Stimulated activated CD4-positive, alpha-beta T cell treated with anti-CD3 and anti-CD28 coated beads, Interleukin-2, amount 100 ng/mL, for 48 hours (primary cell): ENCODE measurements at regions not wholly inside any gene's neighbourhood (a gene's known extent, or its start where the extent isn't known, plus 50 kb on each side); places are given as distances from the start of the nearest gene placed in this dataset.
"Not testable (repeated sequence)": the region's sequence is repeated elsewhere in the genome, so short reads cannot be mapped to it uniquely, and the experiment has no call there.

Source experiments
- DNase-seq, 2 donors: peaks; one replicate each; pipeline ENCODE4 v3.0.0-alpha.2; 2020

GRCh38 chr4:132557660-132558059 is 591.4 kb upstream of the PCDH10 start:
- no peak for DNase-seq

- no peak for DNase-seq
These were observed 584.2 kb upstream of the PCDH10 start for GRCh38 chr4:132564920-132565319.

GRCh38 chr4:132565542-132565941 is 583.6 kb upstream of the PCDH10 start:
- DNase-seq: no peak

GRCh38 chr4:132572210-132572609 is 576.9 kb upstream of the PCDH10 start:
- no peak for DNase-seq

- DNase-seq: no peak
These were observed 561.5 kb upstream of the PCDH10 start for GRCh38 chr4:132587626-132588025.

GRCh38 chr4:132592340-132592739 is 556.8 kb upstream of the PCDH10 start:
- DNase-seq: no peak

GRCh38 chr4:132592850-132593249 is 556.2 kb upstream of the PCDH10 start:
- DNase-seq: no peak

GRCh38 chr4:132593717-132594400 is 555.2 kb upstream of the PCDH10 start:
- DNase-seq: no peak

- no peak for DNase-seq
These were observed 552.9 kb upstream of the PCDH10 start for GRCh38 chr4:132596186-132596585.

- no peak for DNase-seq
These were observed 543.5 kb upstream of the PCDH10 start for GRCh38 chr4:132605551-132605950.

GRCh38 chr4:132614682-132615081 is 534.4 kb upstream of the PCDH10 start:
- DNase-seq: no peak

- DNase-seq: no peak
These were observed 529.1 kb upstream of the PCDH10 start for GRCh38 chr4:132619968-132620367.

GRCh38 chr4:132642016-132642817 is 506.9 kb upstream of the PCDH10 start:
- no peak for DNase-seq

GRCh38 chr4:132646186-132646585 is 502.9 kb upstream of the PCDH10 start:
- no peak for DNase-seq

GRCh38 chr4:132651196-132651595 is 497.9 kb upstream of the PCDH10 start:
- DNase-seq: no peak

- DNase-seq: no peak
These were observed 488.9 kb upstream of the PCDH10 start for GRCh38 chr4:132660181-132660580.

GRCh38 chr4:132662456-132662855 is 486.6 kb upstream of the PCDH10 start:
- DNase-seq: no peak

GRCh38 chr4:132669786-132670185 is 479.3 kb upstream of the PCDH10 start:
- no peak for DNase-seq

GRCh38 chr4:132670557-132670956 is 478.5 kb upstream of the PCDH10 start:
- no peak for DNase-seq

GRCh38 chr4:132683957-132684356 is 465.1 kb upstream of the PCDH10 start:
- no peak for DNase-seq

GRCh38 chr4:132691026-132691425 is 458.1 kb upstream of the PCDH10 start:
- DNase-seq: no peak

- no peak for DNase-seq
These were observed 457.4 kb upstream of the PCDH10 start for GRCh38 chr4:132691668-132692067.

- no peak for DNase-seq
These were observed 454.3 kb upstream of the PCDH10 start for GRCh38 chr4:132694775-132695174.

GRCh38 chr4:132697505-132697904 is 451.6 kb upstream of the PCDH10 start:
- not testable (repeated sequence) for DNase-seq

- no peak for DNase-seq
These were observed 441.1 kb upstream of the PCDH10 start for GRCh38 chr4:132707955-132708354.
